ENCODE measurements at regions not wholly inside any gene's neighbourhood (a gene's known extent, or its start where the extent isn't known, plus 50 kb on each side); places are given as distances from the start of the nearest gene placed in this dataset.

GRCh38 chr12:16096273-16096849, 181.1 kb downstream of the SLC15A5 start:
- TF ChIP-seq CTCF (conservative IDR thresholded peaks at IDR 0.05; ENCODE audit: low read length) (no peak), EZH2phosphoT487 (IDR thresholded peaks at IDR 0.05; ENCODE audit: borderline replicate concordance) (no peak)
